ENCODE measurements at regions not wholly inside any gene's neighbourhood (a gene's known extent, or its start where the extent isn't known, plus 50 kb on each side); places are given as distances from the start of the nearest gene placed in this dataset.
"Not testable (repeated sequence)": the region's sequence is repeated elsewhere in the genome, so short reads cannot be mapped to it uniquely, and the experiment has no call there.

GRCh38 chrX:56069299-56069931 is 162.7 kb upstream of the KLF8 start:
- peaks cover 7% of the 10 kb centered on the region for H3K9me3 Mint-ChIP-seq
- no peak overlapping the region for H3K4me3 Mint-ChIP-seq
- no peaks in the 10 kb centered on the region for H3K36me3 Mint-ChIP-seq (ENCODE audit: low read depth)
- no peak overlapping the region for H3K27ac Mint-ChIP-seq
- H3K27me3 Mint-ChIP-seq (ENCODE audit: low read depth) = no peaks in the 10 kb centered on the region
- peaks cover 6% of the 10 kb centered on the region for H3K4me1 Mint-ChIP-seq (ENCODE audit: low read depth)

- Mint-ChIP-seq H3K4me3 (no peak overlapping the region), H3K27ac (no peak overlapping the region)
Measured at GRCh38 chrX:56089376-56089775, 142.8 kb upstream of the KLF8 start.

DNA sequence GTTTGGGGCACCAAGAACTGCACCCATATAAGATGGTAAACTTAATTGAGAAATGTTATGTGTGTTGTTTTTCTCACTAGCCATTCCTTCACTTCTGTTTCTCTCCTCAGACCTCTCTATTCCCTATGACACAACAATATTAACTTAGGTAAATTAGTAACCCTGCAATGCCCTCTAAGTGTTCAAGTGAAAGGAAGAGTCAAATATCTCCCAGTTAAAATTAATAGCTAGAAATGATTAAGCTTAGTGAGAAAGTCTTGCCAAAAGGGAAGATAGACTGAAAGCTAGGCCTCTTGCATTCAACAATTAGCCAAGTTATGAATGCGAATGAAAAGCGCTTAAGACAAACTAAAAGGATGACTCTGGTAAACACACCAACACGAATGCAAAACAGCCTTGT is 132.9 kb upstream of the KLF8 start:
- H3K9me3 Mint-ChIP-seq = no peaks in the 10 kb centered on the region
- no peaks in the 10 kb centered on the region for H3K36me3 Mint-ChIP-seq (ENCODE audit: low read depth)
- H3K4me1 Mint-ChIP-seq (ENCODE audit: low read depth) = no peaks in the 10 kb centered on the region

More at GRCh38 chrX:56089376-56089775, 142.8 kb upstream of the KLF8 start:
- no peaks in the 10 kb centered on the region for H3K4me1 Mint-ChIP-seq (ENCODE audit: low read depth)
- H3K36me3 Mint-ChIP-seq (ENCODE audit: low read depth) = no peaks in the 10 kb centered on the region
- H3K9me3 Mint-ChIP-seq = no peaks in the 10 kb centered on the region
- no peaks in the 10 kb centered on the region for H3K27me3 Mint-ChIP-seq (ENCODE audit: low read depth)

GRCh38 chrX:56107320-56107719 is 124.8 kb upstream of the KLF8 start:
- Mint-ChIP-seq H3K4me1 (ENCODE audit: low read depth) (no peaks in the 10 kb centered on the region), H3K27me3 (ENCODE audit: low read depth) (no peaks in the 10 kb centered on the region), H3K36me3 (ENCODE audit: low read depth) (no peaks in the 10 kb centered on the region), H3K27ac (no peak overlapping the region), H3K9me3 (peaks cover 4% of the 10 kb centered on the region), H3K4me3 (no peak overlapping the region)

More for the DNA sequence above, 132.9 kb upstream of the KLF8 start:
- H3K27ac Mint-ChIP-seq = no peak overlapping the region
- no peaks in the 10 kb centered on the region for H3K27me3 Mint-ChIP-seq (ENCODE audit: low read depth)
- no peak overlapping the region for H3K4me3 Mint-ChIP-seq

GRCh38 chrX:56113785-56114436 is 118.2 kb upstream of the KLF8 start:
- H3K27ac Mint-ChIP-seq = no peak overlapping the region
- H3K27me3 Mint-ChIP-seq (ENCODE audit: low read depth) = no peaks in the 10 kb centered on the region
- H3K4me3 Mint-ChIP-seq = no peak overlapping the region
- H3K36me3 Mint-ChIP-seq (ENCODE audit: low read depth) = no peaks in the 10 kb centered on the region
- H3K4me1 Mint-ChIP-seq (ENCODE audit: low read depth) = no peaks in the 10 kb centered on the region
- H3K9me3 Mint-ChIP-seq = peaks cover 4% of the 10 kb centered on the region

GRCh38 chrX:56114437-56114787 is 117.7 kb upstream of the KLF8 start:
- no peaks in the 10 kb centered on the region for H3K4me1 Mint-ChIP-seq (ENCODE audit: low read depth)
- H3K9me3 Mint-ChIP-seq = peaks cover 4% of the 10 kb centered on the region
- no peaks in the 10 kb centered on the region for H3K36me3 Mint-ChIP-seq (ENCODE audit: low read depth)
- no peak overlapping the region for H3K27ac Mint-ChIP-seq
- H3K27me3 Mint-ChIP-seq (ENCODE audit: low read depth) = no peaks in the 10 kb centered on the region
- no peak overlapping the region for H3K4me3 Mint-ChIP-seq

DNA sequence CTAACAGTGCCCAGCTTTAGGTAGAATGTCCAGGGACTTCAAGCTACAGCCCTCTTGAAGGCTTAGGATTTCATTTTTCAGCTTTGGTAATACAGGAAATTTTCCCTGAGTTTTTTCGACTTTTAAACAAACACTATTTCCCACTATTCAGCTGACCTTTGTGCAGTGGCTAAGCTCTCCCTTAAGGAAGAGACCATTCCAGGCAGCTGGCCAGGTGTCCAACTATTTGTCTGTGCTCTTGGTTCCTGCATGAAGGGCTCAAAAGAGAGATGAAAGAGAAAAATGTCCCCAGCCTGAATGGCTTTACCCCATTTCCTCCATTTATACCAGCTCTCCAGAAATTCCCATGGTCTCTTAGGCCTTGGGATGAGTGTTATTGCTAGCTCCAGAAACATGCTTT is 111.9 kb upstream of the KLF8 start:
- Mint-ChIP-seq H3K4me3 (no peak overlapping the region), H3K9me3 (no peaks in the 10 kb centered on the region), H3K4me1 (ENCODE audit: low read depth) (no peaks in the 10 kb centered on the region), H3K27me3 (ENCODE audit: low read depth) (no peaks in the 10 kb centered on the region), H3K36me3 (ENCODE audit: low read depth) (no peaks in the 10 kb centered on the region), H3K27ac (no peak overlapping the region)

GRCh38 chrX:56125946-56126345 is 106.2 kb upstream of the KLF8 start:
- H3K27ac Mint-ChIP-seq = no peak overlapping the region
- H3K4me1 Mint-ChIP-seq (ENCODE audit: low read depth) = no peaks in the 10 kb centered on the region
- no peaks in the 10 kb centered on the region for H3K27me3 Mint-ChIP-seq (ENCODE audit: low read depth)
- no peaks in the 10 kb centered on the region for H3K9me3 Mint-ChIP-seq
- H3K36me3 Mint-ChIP-seq (ENCODE audit: low read depth) = no peaks in the 10 kb centered on the region
- H3K4me3 Mint-ChIP-seq = no peak overlapping the region

- no peak overlapping the region for H3K4me3 Mint-ChIP-seq
- no peaks in the 10 kb centered on the region for H3K27me3 Mint-ChIP-seq (ENCODE audit: low read depth)
- H3K27ac Mint-ChIP-seq = no peak overlapping the region
- H3K4me1 Mint-ChIP-seq (ENCODE audit: low read depth) = no peaks in the 10 kb centered on the region
- H3K36me3 Mint-ChIP-seq (ENCODE audit: low read depth) = no peaks in the 10 kb centered on the region
- H3K9me3 Mint-ChIP-seq = peaks cover 22% of the 10 kb centered on the region
Measured at GRCh38 chrX:56130031-56130430, 102.1 kb upstream of the KLF8 start.

GRCh38 chrX:56130436-56130835 is 101.7 kb upstream of the KLF8 start:
- Mint-ChIP-seq H3K4me3 (no peak overlapping the region), H3K36me3 (ENCODE audit: low read depth) (no peaks in the 10 kb centered on the region), H3K9me3 (peaks cover 22% of the 10 kb centered on the region), H3K27me3 (ENCODE audit: low read depth) (no peaks in the 10 kb centered on the region), H3K27ac (no peak overlapping the region), H3K4me1 (ENCODE audit: low read depth) (no peaks in the 10 kb centered on the region)

GRCh38 chrX:56164135-56164534 is 68.0 kb upstream of the KLF8 start:
- H3K4me1 Mint-ChIP-seq (ENCODE audit: low read depth); H3K27me3 Mint-ChIP-seq (ENCODE audit: low read depth); H3K27ac Mint-ChIP-seq; H3K36me3 Mint-ChIP-seq (ENCODE audit: low read depth); H3K4me3 Mint-ChIP-seq: not testable (repeated sequence)
- H3K9me3 Mint-ChIP-seq = peaks cover 15% of the 10 kb centered on the region
